OCI-LY1 (cell line): ENCODE measurements at regions not wholly inside any gene's neighbourhood (a gene's known extent, or its start where the extent isn't known, plus 50 kb on each side); places are given as distances from the start of the nearest gene placed in this dataset.
A peak's percentile ranks its signal among the peaks of the same experiment; 100 is the strongest.

Experiments used
- CTCF ChIP-seq: fragments of 200-600 bp; sonication (generic), shearing (Covaris generic); IDR thresholded peaks from 2 replicates; pipeline ENCODE4 v1.5.1; 2017; ENCODE audit warnings: mild to moderate bottlenecking, antibody characterized with exemption, low read length, moderate library complexity, mixed read lengths
- EZH2 ChIP-seq: fragments of 200-600 bp; sonication (generic), shearing (Covaris generic); IDR thresholded peaks from 2 replicates; pipeline ENCODE4 v1.8.0; 2017; ENCODE audit warnings: borderline replicate concordance, mixed run types, mild to moderate bottlenecking, antibody characterized with exemption, low read length, moderate library complexity, mixed read lengths

- TF ChIP-seq CTCF: peak; percentile 62; the same call in 1 of the 2 replicates
- no peak for TF ChIP-seq EZH2
Observed at GRCh38 chr5:36414869-36415282, 113.2 kb upstream of the RANBP3L start.
